Activated CD4-positive, alpha-beta memory T cell treated with anti-CD3 and anti-CD28 coated beads for 36 hours (primary cell): ENCODE measurements at regions not wholly inside any gene's neighbourhood (a gene's known extent, or its start where the extent isn't known, plus 50 kb on each side); places are given as distances from the start of the nearest gene placed in this dataset.

Source experiments
- CTCF ChIA-PET: fragments of 350-600 bp; sonication (Branson Sonifier 250); formaldehyde crosslinking; loops from one replicate; lab custom pipeline; 2021; ENCODE audit warnings: antibody characterized with exemption, inconsistent platforms; lab: Charles Lee
- POLR2A ChIA-PET: fragments of 350-600 bp; sonication (Branson Sonifier 250); formaldehyde crosslinking; loops from one replicate; lab custom pipeline; 2021; ENCODE audit warnings: antibody characterized with exemption; lab: Charles Lee
- DNase-seq: peaks from one replicate; pipeline ENCODE4 v3.0.0-alpha.2; 2020
- H3K27ac Mint-ChIP-seq: one replicate; pipeline ENCODE4 v1.8.0; 2021; ENCODE audit warnings: mixed read lengths
- H3K27me3 Mint-ChIP-seq: one replicate; pipeline ENCODE4 v1.8.0; 2021; ENCODE audit warnings: mixed read lengths
- H3K36me3 Mint-ChIP-seq: one replicate; pipeline ENCODE4 v1.8.0; 2021; ENCODE audit warnings: mixed read lengths
- H3K4me1 Mint-ChIP-seq: one replicate; pipeline ENCODE4 v1.8.0; 2021; ENCODE audit warnings: low read depth, mixed read lengths
- H3K4me3 Mint-ChIP-seq: one replicate; pipeline ENCODE4 v1.8.0; 2021; ENCODE audit warnings: mild to moderate bottlenecking, mixed read lengths
- H3K9me3 Mint-ChIP-seq: one replicate; pipeline ENCODE4 v1.8.0; 2021; ENCODE audit warnings: mixed read lengths
- intact Hi-C: fragments of 100-400 bp; cut with micrococcal nuclease; formaldehyde crosslinking; loops from one replicate; pipeline ENCODE4 v1.15.1; 2023

- Mint-ChIP-seq H3K27me3 (no peaks in the 10 kb centered on the region), H3K36me3 (no peaks in the 10 kb centered on the region), H3K9me3 (no peaks in the 10 kb centered on the region), H3K4me3 (peak overlapping the region; percentile 65), H3K4me1 (peaks cover 25% of the 10 kb centered on the region), H3K27ac (peak overlapping the region; percentile 19)
- DNase-seq, result peak; percentile 37
- ChIA-PET POLR2A (no interaction called here), CTCF (no interaction called here)
- intact Hi-C loops, result no loop called here
Measured at GRCh38 chr2:8281950-8282857, 399.7 kb upstream of the ID2 start.

GRCh38 chr2:8282858-8283252 lies 399.0 kb upstream of the ID2 start:
- ChIA-PET CTCF (no interaction called here), POLR2A (interaction anchor here (0.5 kb wide), 1 partner anchor 332 kb away, joined by 3 read pairs; no protein-coding TSS in a partner anchor)
- Mint-ChIP-seq H3K27me3 (no peaks in the 10 kb centered on the region), H3K36me3 (peaks cover 2% of the 10 kb centered on the region), H3K27ac (no peak overlapping the region), H3K4me3 (no peak overlapping the region), H3K4me1 (peaks cover 24% of the 10 kb centered on the region), H3K9me3 (no peaks in the 10 kb centered on the region)
- DNase-seq, result no peak
- intact Hi-C loops, result no loop called here

GRCh38 chr2:8285081-8285480 lies 396.8 kb upstream of the ID2 start:
- CTCF ChIA-PET, result no interaction called here

GRCh38 chr2:8285898-8286297 lies 396.0 kb upstream of the ID2 start:
- H3K4me3 Mint-ChIP-seq, result no peak overlapping the region
- no peak for DNase-seq
- no peak overlapping the region for H3K27ac Mint-ChIP-seq
- ChIA-PET CTCF (no interaction called here), POLR2A (no interaction called here)
- peaks cover 4% of the 10 kb centered on the region for H3K36me3 Mint-ChIP-seq
- peaks cover 21% of the 10 kb centered on the region for H3K4me1 Mint-ChIP-seq
- intact Hi-C loops, result no loop called here
- peaks cover 11% of the 10 kb centered on the region for H3K9me3 Mint-ChIP-seq
- no peaks in the 10 kb centered on the region for H3K27me3 Mint-ChIP-seq

More at GRCh38 chr2:8285081-8285480, 396.8 kb upstream of the ID2 start:
- H3K36me3 Mint-ChIP-seq, result peaks cover 4% of the 10 kb centered on the region
- H3K27ac Mint-ChIP-seq, result no peak overlapping the region
- no peaks in the 10 kb centered on the region for H3K27me3 Mint-ChIP-seq
- DNase-seq, result no peak
- intact Hi-C loops, result no loop called here
- peaks cover 11% of the 10 kb centered on the region for H3K9me3 Mint-ChIP-seq
- no peak overlapping the region for H3K4me3 Mint-ChIP-seq
- POLR2A ChIA-PET, result no interaction called here
- H3K4me1 Mint-ChIP-seq, result peaks cover 21% of the 10 kb centered on the region

- ChIA-PET CTCF (interaction anchor here (0.6 kb wide), 1 partner anchor 41 kb away, joined by 3 read pairs; no protein-coding TSS in a partner anchor), POLR2A (interaction anchor here (0.6 kb wide), 1 partner anchor 13 kb away, joined by 3 read pairs; no protein-coding TSS in a partner anchor)
- no peak for DNase-seq
- H3K36me3 Mint-ChIP-seq, result peaks cover 4% of the 10 kb centered on the region
- intact Hi-C loops, result no loop called here
- peaks cover 10% of the 10 kb centered on the region for H3K4me1 Mint-ChIP-seq
- no peak overlapping the region for H3K4me3 Mint-ChIP-seq
- no peak overlapping the region for H3K27ac Mint-ChIP-seq
- peaks cover 3% of the 10 kb centered on the region for H3K27me3 Mint-ChIP-seq
- peaks cover 11% of the 10 kb centered on the region for H3K9me3 Mint-ChIP-seq
Measured at GRCh38 chr2:8288206-8288605, 393.6 kb upstream of the ID2 start.

GRCh38 chr2:8289111-8289510 lies 392.7 kb upstream of the ID2 start:
- no peak overlapping the region for H3K4me3 Mint-ChIP-seq
- no peak overlapping the region for H3K27ac Mint-ChIP-seq
- ChIA-PET CTCF (no interaction called here), POLR2A (no interaction called here)
- DNase-seq, result no peak
- intact Hi-C loops, result no loop called here
- H3K27me3 Mint-ChIP-seq, result peaks cover 4% of the 10 kb centered on the region
- peaks cover 11% of the 10 kb centered on the region for H3K9me3 Mint-ChIP-seq
- H3K36me3 Mint-ChIP-seq, result peaks cover 4% of the 10 kb centered on the region
- peaks cover 8% of the 10 kb centered on the region for H3K4me1 Mint-ChIP-seq

- H3K27ac Mint-ChIP-seq, result no peak overlapping the region
- H3K4me1 Mint-ChIP-seq, result peaks cover 7% of the 10 kb centered on the region
- ChIA-PET CTCF (no interaction called here), POLR2A (no interaction called here)
- peaks cover 6% of the 10 kb centered on the region for H3K27me3 Mint-ChIP-seq
- H3K36me3 Mint-ChIP-seq, result peaks cover 4% of the 10 kb centered on the region
- H3K9me3 Mint-ChIP-seq, result peaks cover 11% of the 10 kb centered on the region
- no peak overlapping the region for H3K4me3 Mint-ChIP-seq
- intact Hi-C loops, result no loop called here
- no peak for DNase-seq
Measured at GRCh38 chr2:8290771-8291352, 391.0 kb upstream of the ID2 start.

- no peak overlapping the region for H3K27ac Mint-ChIP-seq
- H3K4me1 Mint-ChIP-seq, result peaks cover 27% of the 10 kb centered on the region
- ChIA-PET POLR2A (no interaction called here), CTCF (no interaction called here)
- peaks cover 8% of the 10 kb centered on the region for H3K27me3 Mint-ChIP-seq
- H3K4me3 Mint-ChIP-seq, result no peak overlapping the region
- DNase-seq, result peak; percentile 51
- H3K9me3 Mint-ChIP-seq, result no peaks in the 10 kb centered on the region
- intact Hi-C loops, result no loop called here
- H3K36me3 Mint-ChIP-seq, result no peaks in the 10 kb centered on the region
Measured at GRCh38 chr2:8296306-8296705, 385.6 kb upstream of the ID2 start.

GRCh38 chr2:8297376-8298231 lies 384.3 kb upstream of the ID2 start:
- Mint-ChIP-seq H3K27ac (no peak overlapping the region), H3K4me3 (no peak overlapping the region), H3K27me3 (peaks cover 5% of the 10 kb centered on the region), H3K9me3 (no peaks in the 10 kb centered on the region), H3K36me3 (no peaks in the 10 kb centered on the region), H3K4me1 (peaks cover 40% of the 10 kb centered on the region)
- CTCF ChIA-PET, result no interaction called here
- no peak for DNase-seq
- intact Hi-C loops, result no loop called here
- POLR2A ChIA-PET, result no interaction called here

- CTCF ChIA-PET, result no interaction called here
- no peaks in the 10 kb centered on the region for H3K36me3 Mint-ChIP-seq
- H3K4me1 Mint-ChIP-seq, result peaks cover 52% of the 10 kb centered on the region
- no peak overlapping the region for H3K27ac Mint-ChIP-seq
- intact Hi-C loops, result no loop called here
- DNase-seq, result no peak
- no peak overlapping the region for H3K4me3 Mint-ChIP-seq
- H3K9me3 Mint-ChIP-seq, result no peaks in the 10 kb centered on the region
- H3K27me3 Mint-ChIP-seq, result peaks cover 7% of the 10 kb centered on the region
- POLR2A ChIA-PET, result no interaction called here
Measured at GRCh38 chr2:8298783-8299182, 383.1 kb upstream of the ID2 start.

GRCh38 chr2:8300216-8300615 lies 381.6 kb upstream of the ID2 start:
- POLR2A ChIA-PET, result no interaction called here
- CTCF ChIA-PET, result interaction anchor here (1.0 kb wide), 1 partner anchor 78 kb away, joined by 3 read pairs; no protein-coding TSS in a partner anchor
- no peak overlapping the region for H3K4me3 Mint-ChIP-seq
- intact Hi-C loops, result loop anchor here (5.0 to 10.0 kb wide), 3 partner anchors 143 to 455 kb away; no protein-coding TSS in a partner anchor
- DNase-seq, result no peak
- H3K9me3 Mint-ChIP-seq, result no peaks in the 10 kb centered on the region
- peaks cover 64% of the 10 kb centered on the region for H3K4me1 Mint-ChIP-seq
- peaks cover 6% of the 10 kb centered on the region for H3K27me3 Mint-ChIP-seq
- no peak overlapping the region for H3K27ac Mint-ChIP-seq
- no peaks in the 10 kb centered on the region for H3K36me3 Mint-ChIP-seq

GRCh38 chr2:8300905-8301304 lies 381.0 kb upstream of the ID2 start:
- Mint-ChIP-seq H3K36me3 (no peaks in the 10 kb centered on the region), H3K4me3 (no peak overlapping the region), H3K27me3 (peaks cover 6% of the 10 kb centered on the region), H3K4me1 (peaks cover 64% of the 10 kb centered on the region), H3K9me3 (no peaks in the 10 kb centered on the region), H3K27ac (no peak overlapping the region)
- intact Hi-C loops, result loop anchor here (5.0 to 10.0 kb wide), 3 partner anchors 144 to 456 kb away; no protein-coding TSS in a partner anchor
- CTCF ChIA-PET, result no interaction called here
- no peak for DNase-seq
- POLR2A ChIA-PET, result interaction anchor here (0.7 to 1.4 kb wide), 4 partner anchors 13 to 380 kb away, joined by 3 to 6 read pairs (median 4); partner anchors contain the start of gene ID2
